ENCODE measurements at regions not wholly inside any gene's neighbourhood (a gene's known extent, or its start where the extent isn't known, plus 50 kb on each side); places are given as distances from the start of the nearest gene placed in this dataset.
"Not testable (repeated sequence)": the region's sequence is repeated elsewhere in the genome, so short reads cannot be mapped to it uniquely, and the experiment has no call there.

DNA sequence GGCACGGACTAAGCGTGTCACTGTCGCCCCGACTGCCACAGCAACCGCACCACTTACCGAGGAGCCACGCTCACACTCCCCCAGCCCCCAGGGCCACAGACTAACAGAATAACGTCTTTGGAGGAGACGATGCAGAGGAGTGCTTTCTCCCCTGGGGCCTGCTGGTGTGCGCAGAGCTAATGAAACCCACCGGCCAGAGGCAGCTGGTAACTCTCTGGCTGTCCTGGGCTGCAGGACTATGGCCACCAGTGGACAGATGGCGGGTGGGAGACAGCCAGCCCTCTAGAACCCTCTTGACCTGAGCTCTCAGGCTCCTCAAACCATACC lies 228.0 kb downstream of the DLL1 start:
- DNase-seq (ENCODE audit: low read depth in 2 of 2): no peak

DNA sequence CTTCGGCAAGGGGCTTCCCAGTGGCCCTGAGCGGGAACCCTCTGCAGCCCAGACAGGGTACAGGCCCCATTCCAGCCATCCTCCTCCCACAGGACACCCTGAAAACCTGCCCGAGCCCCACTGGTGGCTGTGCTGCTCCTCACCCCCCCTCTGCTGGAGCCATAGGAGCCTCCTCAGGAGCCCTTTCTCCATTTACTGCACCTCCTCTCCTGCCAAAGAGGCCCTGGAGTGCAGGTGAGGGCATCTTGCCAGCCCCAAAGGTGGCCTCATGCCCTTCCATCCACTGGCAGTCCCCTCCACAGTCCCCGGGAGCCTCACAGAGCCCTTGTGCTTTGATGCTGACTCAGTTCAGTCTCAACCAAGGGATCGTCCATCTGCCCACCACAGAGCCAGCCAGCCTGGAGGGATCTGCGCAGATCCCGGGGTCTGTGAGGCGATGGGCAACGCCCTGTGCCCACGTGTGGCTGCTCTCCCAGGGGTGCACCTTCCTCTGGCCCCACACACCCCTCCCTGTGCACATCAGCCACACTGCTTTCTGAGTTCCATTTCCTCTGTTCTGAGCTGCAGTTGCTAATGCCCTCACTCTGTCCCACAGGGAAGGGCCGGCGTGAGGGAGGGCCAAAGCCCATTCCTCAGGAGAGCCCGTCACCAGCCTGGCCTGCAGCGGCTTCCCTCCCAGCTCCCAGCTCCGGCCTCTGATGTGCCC lies 228.5 kb downstream of the DLL1 start:
- DNase-seq (ENCODE audit: low read depth in 2 of 2): no peak

DNA sequence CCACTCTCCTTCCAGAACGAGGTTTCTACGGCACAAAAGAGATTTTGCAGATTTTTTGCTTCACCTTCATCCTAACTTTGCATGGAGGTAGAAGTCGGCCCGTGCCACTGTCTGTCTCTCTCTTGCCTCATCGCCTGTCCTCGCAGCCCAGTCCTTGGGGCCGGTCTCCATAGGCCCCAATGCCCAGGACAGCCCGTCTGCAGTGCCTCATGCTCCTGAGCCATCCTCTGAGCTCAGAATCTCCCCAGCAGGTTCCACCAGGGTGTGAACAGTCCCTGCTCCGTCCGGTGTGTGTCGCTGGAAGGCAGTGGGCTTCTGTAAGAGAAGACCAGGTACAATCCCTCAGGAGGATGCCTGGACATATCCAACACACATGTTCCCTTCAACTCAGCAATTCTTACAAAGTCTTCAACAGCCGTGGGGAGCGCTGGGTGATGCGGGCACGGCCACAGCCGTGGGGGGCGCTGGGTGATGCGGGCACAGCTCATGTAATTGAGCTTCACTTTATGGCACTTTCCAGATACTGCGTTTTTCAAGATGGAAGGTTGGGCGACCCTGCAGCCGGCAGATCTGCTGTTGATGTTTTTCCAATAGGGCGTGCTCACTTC lies 231.9 kb downstream of the DLL1 start:
- DNase-seq (ENCODE audit: low read depth in 2 of 2): no peak

- DNase-seq (ENCODE audit: low read depth in 2 of 2): no peak
Observed at GRCh38 chr6:170057961-170058877, 232.7 kb downstream of the DLL1 start.

DNA sequence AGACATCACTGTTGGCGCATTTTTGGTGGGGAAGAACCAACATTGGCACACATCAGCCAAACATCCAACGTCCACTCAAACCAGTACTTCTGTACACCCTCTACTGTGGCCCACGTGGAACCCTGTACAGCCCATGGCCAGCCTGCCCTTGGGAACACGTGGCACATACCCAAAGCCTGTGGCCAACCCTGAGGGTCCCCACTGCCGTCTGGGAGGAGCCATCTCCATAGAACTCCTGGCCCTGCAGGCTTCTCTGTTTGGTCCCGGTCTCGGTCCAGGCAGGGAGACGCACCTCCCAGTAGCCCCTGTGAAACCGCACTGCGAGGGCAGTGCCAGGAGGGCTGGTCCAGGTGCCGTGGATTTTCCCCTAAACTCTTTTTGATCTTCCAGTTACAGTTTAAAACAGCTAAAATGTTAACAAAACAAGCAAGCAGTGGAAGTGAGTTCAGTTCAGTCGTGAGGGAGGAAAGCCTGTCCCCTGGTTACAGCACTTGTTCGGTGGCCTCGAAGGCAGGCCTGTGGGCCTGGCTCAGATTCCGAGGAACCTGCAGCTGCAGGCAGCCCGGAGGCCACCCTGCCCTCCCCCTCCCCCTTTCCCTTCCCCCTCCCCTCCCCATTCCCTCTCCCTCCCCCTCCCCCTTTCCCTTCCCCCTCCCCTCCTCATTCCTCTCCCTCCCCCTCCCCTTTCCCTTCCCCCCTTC lies 233.7 kb downstream of the DLL1 start:
- DNase-seq (ENCODE audit: low read depth in 2 of 2): no peak

DNA sequence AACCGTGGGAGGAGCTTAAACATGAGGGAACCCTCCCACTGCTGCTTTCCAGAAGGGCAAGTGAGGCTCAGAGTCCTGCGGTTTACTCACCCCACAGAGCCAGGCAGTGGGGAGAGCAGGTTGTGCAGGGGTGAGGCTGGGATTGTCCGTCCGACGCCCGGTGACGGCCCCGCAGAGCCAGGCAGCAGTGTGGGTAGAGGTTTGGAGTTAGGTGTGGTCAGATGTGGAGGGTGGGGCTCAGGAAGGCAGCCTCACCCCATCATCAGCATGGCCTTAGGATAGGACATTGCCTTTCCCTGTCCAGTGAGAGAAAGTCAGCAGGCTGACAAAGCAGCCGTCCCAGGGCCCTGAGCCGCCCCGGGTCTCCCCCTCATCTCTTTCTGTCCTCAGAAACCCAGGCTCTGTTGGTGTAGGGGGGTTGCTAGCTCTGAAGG lies 234.6 kb downstream of the DLL1 start:
- DNase-seq (ENCODE audit: low read depth in 2 of 2): no peak

DNA sequence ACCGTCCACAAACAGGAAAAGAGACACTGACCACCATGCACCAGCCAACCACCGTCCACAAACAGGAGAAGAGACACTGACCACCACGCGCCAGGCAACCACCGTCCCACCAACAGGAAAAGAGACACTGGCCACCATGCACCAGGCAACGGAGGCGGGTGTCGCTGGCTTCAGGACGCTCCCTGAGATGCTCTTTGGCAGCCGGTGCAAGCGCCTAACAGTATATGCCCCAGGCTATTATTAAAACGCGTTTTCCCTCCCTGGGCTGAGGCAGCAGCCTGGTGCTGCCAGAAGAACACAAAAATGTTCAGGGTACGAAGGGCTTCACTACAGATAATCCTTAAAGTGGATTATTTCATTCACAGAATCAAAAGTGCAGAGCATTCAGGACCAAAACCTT lies 235.1 kb downstream of the DLL1 start:
- DNase-seq (ENCODE audit: low read depth in 2 of 2): not testable (repeated sequence)

DNA sequence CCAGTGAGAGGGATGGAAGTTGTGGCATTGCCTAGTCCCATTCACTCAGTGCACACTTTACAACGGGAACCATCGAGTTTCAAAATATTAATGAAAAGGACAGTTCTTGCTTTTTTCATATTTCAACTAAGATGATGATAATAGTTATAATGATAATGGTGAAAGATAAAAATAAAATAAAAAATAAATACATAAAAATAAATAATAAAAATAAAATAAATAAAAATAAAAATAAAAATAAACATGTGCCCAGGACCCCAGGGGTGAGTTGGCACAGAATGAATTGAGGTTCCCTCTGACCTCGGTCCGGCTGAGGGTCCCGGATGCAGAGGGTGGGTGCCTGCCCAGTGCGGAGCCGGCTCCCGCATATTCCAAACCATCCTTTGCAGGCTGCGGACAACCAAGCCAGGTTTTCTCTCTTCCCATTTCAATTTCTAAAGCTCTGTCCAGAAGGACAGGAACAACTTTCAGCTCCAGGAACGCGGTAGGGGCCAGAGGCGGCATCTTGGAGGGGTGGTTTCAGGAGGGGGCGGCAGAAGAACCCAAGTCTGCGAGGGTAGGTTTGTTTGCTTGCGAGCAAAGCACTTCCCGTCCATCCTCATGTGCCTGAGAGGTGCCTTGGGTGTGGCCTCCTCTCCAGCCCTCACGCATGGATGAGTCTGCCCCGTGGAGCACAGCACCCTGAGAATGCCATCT lies 236.8 kb downstream of the DLL1 start:
- no peak for DNase-seq (ENCODE audit: low read depth in 2 of 2)

DNA sequence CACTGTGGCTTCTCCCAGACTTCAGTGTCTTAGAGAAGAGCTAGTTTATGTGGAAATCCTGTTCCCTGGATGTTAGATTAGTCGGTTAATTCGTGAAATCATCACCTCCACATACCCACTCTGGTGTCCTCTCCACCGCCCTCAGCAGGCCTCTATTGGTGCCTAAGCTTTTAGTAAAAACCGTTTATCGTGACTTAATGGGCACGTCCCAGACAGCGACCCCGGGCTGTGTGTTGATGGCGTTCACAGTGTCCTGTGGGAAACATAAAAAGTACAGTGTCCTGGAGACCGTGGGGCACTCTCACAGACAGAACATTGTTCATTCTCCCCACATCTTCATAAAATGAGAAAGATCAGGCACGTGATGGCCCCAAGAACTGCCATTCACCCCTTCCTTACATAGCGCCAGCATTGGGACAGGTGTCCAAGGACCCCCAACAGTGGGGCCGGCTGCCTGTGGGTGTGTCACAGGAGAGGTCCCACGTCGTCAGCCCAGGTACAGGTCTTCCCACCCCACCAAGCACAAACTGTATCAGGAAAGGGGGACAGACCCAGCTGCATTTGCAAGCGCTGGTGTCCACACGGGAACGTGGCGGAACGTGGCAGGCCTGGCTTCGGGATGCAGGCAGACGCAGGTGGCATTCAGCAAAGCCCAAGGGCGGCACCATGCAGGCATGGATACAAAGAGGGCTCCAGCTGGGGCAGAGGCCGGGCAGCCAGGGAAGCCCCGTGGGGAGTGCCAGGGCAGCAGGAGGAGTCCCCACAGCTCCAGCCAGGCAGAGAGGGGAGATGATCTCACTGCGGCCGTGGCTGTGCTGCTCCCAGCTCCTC lies 237.7 kb downstream of the DLL1 start:
- DNase-seq (ENCODE audit: low read depth in 2 of 2): no peak

DNA sequence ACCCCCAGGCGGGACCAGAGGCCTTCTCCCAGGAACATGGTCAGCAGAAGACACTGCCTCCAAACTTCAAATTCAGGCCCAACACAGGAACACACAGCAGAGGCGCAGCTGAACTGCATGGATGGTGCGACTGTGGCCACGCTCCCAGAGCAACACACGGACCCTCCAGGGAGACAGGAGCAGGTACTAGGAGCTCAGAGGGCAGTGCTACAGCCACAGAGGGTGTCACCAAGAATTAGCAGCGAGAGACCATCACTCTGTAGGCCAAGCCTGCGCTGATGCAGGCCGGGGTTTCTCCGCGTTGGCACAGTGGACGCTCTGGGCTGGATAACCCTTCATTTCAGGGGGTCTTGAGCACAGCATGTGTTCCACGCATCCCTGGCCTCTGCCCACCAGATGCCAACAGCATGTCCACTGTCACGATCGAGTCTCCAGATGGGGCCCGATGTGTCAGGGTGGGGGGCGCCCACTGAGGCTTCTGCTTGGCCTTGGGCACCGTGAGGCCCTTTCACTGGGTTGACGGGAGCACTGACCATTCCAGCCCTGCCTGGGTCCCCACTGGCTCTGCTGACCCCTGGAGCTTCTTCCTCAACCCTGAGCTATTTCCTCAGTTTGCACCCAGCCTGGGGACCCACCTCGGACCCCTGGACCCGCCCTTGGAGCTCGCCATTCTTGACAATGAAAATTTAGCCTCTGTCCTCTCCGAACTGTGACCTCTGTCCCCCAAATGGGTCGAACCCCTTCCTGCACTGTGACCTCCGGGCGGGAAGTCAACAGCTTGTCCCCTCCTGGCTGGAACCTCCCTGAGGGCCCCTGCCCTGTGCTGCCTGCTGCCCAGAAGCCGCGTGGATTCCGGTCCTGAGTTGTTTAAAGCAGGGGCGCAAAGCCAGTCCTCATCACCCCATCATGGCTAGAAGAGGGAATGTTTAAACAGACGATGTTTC lies 239.4 kb downstream of the DLL1 start:
- DNase-seq (ENCODE audit: low read depth in 2 of 2): no peak

GRCh38 chr6:170050591-170051041 lies 240.3 kb downstream of the DLL1 start:
- no peak for DNase-seq (ENCODE audit: low read depth in 2 of 2)

- DNase-seq (ENCODE audit: low read depth in 2 of 2): no peak
Observed at GRCh38 chr6:170049641-170050561, 241.0 kb downstream of the DLL1 start.

GRCh38 chr6:170048615-170049256 lies 242.1 kb downstream of the DLL1 start:
- DNase-seq (ENCODE audit: low read depth in 2 of 2): no peak

DNA sequence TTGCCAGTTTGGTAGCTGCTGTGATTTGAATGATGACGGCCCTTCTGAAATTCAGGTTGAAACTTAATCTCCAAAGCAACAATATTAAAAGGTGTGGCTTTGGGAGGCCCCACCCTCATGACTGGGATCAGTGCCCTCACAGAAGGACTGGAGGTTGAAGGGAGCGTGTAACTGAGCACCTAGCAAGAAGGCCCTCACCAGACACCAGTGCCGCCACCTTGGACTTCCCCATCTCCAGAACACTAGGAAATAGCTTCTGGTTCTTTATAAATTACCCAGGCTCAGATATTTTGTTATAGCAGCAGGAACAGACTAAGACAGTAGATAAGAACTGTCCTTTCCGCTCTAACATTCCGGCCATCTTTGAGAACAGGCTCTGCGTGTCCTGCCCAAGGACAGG lies 243.1 kb downstream of the DLL1 start:
- no peak for DNase-seq (ENCODE audit: low read depth in 2 of 2)

- DNase-seq (ENCODE audit: low read depth in 2 of 2): no peak
Observed at GRCh38 chr6:170046791-170047626, 243.9 kb downstream of the DLL1 start.

DNA sequence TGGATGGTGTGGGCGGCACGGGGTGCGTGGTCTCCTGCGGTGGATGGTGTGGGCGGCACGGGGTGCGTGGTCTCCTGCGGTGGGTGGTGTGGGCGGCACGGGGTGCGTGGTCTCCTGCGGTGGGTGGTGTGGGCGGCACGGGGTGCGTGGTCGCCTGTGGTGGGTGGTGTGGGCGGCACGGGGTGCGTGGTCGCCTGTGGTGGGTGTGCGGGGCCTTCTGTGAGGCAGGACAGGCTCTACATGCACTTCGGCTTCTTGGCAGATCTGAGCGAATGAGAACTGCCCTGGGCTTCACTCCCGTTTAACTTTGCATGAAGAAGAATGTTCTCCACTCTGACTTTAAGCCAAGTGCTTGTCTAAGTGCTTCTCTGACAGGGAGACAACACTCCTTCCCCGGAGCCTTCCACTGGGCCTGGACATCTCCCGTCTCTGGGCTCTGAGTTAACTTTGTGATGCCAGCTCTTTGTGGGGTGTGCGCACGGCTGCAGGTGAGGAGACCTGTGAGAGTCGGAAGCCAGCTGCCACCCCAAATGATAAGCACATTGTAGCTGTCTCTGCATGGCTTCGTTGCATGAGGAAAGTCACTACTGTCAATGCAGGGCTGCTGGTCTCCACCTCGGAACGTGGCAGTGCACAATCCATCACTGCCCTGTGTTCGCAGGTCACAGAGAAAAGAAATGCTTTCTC lies 244.8 kb downstream of the DLL1 start:
- DNase-seq (ENCODE audit: low read depth in 2 of 2): no peak

Measured in stimulated activated CD4-positive, alpha-beta T cell treated with anti-CD3 and anti-CD28 coated beads, Interleukin-1b, Interleukin-23, amount 100 ng/mL, for 1 hour (primary cell).